H1 (cell line): ENCODE measurements at regions not wholly inside any gene's neighbourhood (a gene's known extent, or its start where the extent isn't known, plus 50 kb on each side); places are given as distances from the start of the nearest gene placed in this dataset.
A peak's percentile ranks its signal among the peaks of the same experiment; 100 is the strongest.

Source experiments
- CTCF ChIA-PET: fragments of 300-600 bp; sonication (Branson Sonifier 250); formaldehyde crosslinking; loops from one replicate; lab custom pipeline; 2021; ENCODE audit not compliant: partially characterized antibody; lab: Charles Lee
- POLR2A ChIA-PET: fragments of 300-600 bp; sonication (Branson Sonifier 250); formaldehyde crosslinking; loops from one replicate; lab custom pipeline; 2021; ENCODE audit warnings: inconsistent platforms; ENCODE audit not compliant: partially characterized antibody; lab: Charles Lee
- DNase-seq, 2 experiments: peaks; one replicate each; pipeline versions ENCODE4 v3.0.0 to v3.0.0-alpha.2; 2010 to 2022; ENCODE audit warnings: low spot score in 2 of 2, low read depth in 1 of 2, mixed read lengths in 1 of 2
- FAIRE-seq: peaks from 2 replicates; lab custom pipeline; 2011; peaks lifted over from hg19 to GRCh38; lab: Jason Lieb, UNC
- H2AFZ ChIP-seq: 2 replicates; pipeline ENCODE4 v1.8.1; 2012; ENCODE audit warnings: low read length, inconsistent platforms
- H2AK5ac ChIP-seq: 2 replicates; pipeline ENCODE4 v1.6.1; 2013; ENCODE audit warnings: low read depth, low read length
- H2BK120ac ChIP-seq: replicated peaks from 2 replicates; pipeline ENCODE3; 2013; ENCODE audit warnings: low read depth, low read length, inconsistent platforms
- H2BK12ac ChIP-seq: 2 replicates; pipeline ENCODE4 v1.6.1; 2013; ENCODE audit warnings: low read depth, low read length
- H2BK15ac ChIP-seq: 2 replicates; pipeline ENCODE4 v1.6.1; 2013; ENCODE audit warnings: low read length
- H2BK20ac ChIP-seq: 2 replicates; pipeline ENCODE4 v1.6.1; 2013; ENCODE audit warnings: low read length
- H2BK5ac ChIP-seq: 2 replicates; pipeline ENCODE4 v1.6.1; 2013; ENCODE audit warnings: low read depth, low read length
- H3K14ac ChIP-seq: 2 replicates; pipeline ENCODE4 v1.6.1; 2013; ENCODE audit warnings: inconsistent platforms; ENCODE audit not compliant: insufficient read length
- H3K18ac ChIP-seq: 2 replicates; pipeline ENCODE4 v1.6.1; 2013; ENCODE audit warnings: low read length; ENCODE audit errors: extremely low read depth
- H3K23ac ChIP-seq: 2 replicates; pipeline ENCODE4 v1.6.1; 2013; ENCODE audit warnings: inconsistent platforms; ENCODE audit not compliant: insufficient read length
- H3K23me2 ChIP-seq: 2 replicates; pipeline ENCODE4 v1.6.1; 2013; ENCODE audit warnings: low read depth, low read length
- H3K27ac ChIP-seq: 2 replicates; pipeline ENCODE4 v1.6.1; 2011; ENCODE audit warnings: low read depth, low read length, inconsistent platforms
- H3K27me3 ChIP-seq, 4 experiments: replicated peaks in 1 of 4; 1 replicate in 1 of 4; 2 replicates in 3 of 4; pipeline versions ENCODE4 v1.6.1 to v1.8.1; 2011 to 2013; ENCODE audit warnings: low read length in 3 of 4, mild to moderate bottlenecking in 3 of 4, inconsistent platforms in 2 of 4, mixed read lengths in 2 of 4, moderate library complexity in 1 of 4; ENCODE audit not compliant: control insufficient read depth in 3 of 4, insufficient read depth in 3 of 4; ENCODE audit errors: extremely low read depth in 1 of 4
- H3K36me3 ChIP-seq, 4 experiments: 2 replicates each; pipeline versions ENCODE4 v1.6.1 to v1.8.1; 2011 to 2013; ENCODE audit warnings: mild to moderate bottlenecking in 4 of 4, low read length in 3 of 4, moderate library complexity in 2 of 4, control low read depth in 1 of 4, inconsistent platforms in 1 of 4; ENCODE audit not compliant: insufficient read depth in 4 of 4, control insufficient read depth in 2 of 4
- H3K4ac ChIP-seq: replicated peaks from 2 replicates; pipeline ENCODE3; 2013; ENCODE audit warnings: low read length, low read depth, mixed read lengths, inconsistent platforms; ENCODE audit not compliant: insufficient read length
- H3K4me1 ChIP-seq, 4 experiments: replicated peaks in 1 of 4; 1 replicate in 1 of 4; 2 replicates in 3 of 4; pipeline versions ENCODE4 v1.6.1 to v1.8.1; 2011 to 2013; ENCODE audit warnings: low read length in 3 of 4, inconsistent platforms in 2 of 4, mixed read lengths in 1 of 4; ENCODE audit not compliant: insufficient read depth in 4 of 4, control insufficient read depth in 3 of 4
- H3K4me2 ChIP-seq, 2 experiments: 2 replicates each; pipeline versions ENCODE4 v1.6.1 to v1.8.1; 2011 to 2013; ENCODE audit warnings: low read depth in 2 of 2, low read length in 2 of 2, control low read depth in 1 of 2, inconsistent platforms in 1 of 2, mild to moderate bottlenecking in 1 of 2; ENCODE audit not compliant: insufficient read depth in 1 of 2
- H3K4me3 ChIP-seq, 4 experiments: fragments of 200-600, 300-600 bp in 1 of 4; sonication (generic), shearing (Covaris generic), sonication (Bioruptor Twin) in 1 of 4; 2 replicates each; pipeline versions ENCODE4 v1.5.1 to v1.8.1; 2011 to 2016; ENCODE audit warnings: low read length in 4 of 4, low read depth in 3 of 4, control low read depth in 2 of 4, inconsistent platforms in 2 of 4, mild to moderate bottlenecking in 2 of 4, mixed read lengths in 1 of 4, moderate library complexity in 1 of 4; ENCODE audit not compliant: insufficient read depth in 2 of 4; ENCODE audit errors: extremely low read depth in 1 of 4
- H3K56ac ChIP-seq: replicated peaks from 2 replicates; pipeline ENCODE3; 2013; ENCODE audit warnings: low read depth, mild to moderate bottlenecking, mixed read lengths, low read length, inconsistent platforms; ENCODE audit not compliant: insufficient read length
- H3K79me1 ChIP-seq: 2 replicates; pipeline ENCODE4 v1.6.1; 2013; ENCODE audit warnings: low read depth, low read length, control low read depth
- H3K79me2 ChIP-seq, 2 experiments: 2 replicates each; pipeline versions ENCODE4 v1.6.1 to v1.8.1; 2012 to 2013; ENCODE audit warnings: low read length in 2 of 2, mild to moderate bottlenecking in 2 of 2, inconsistent platforms in 1 of 2; ENCODE audit not compliant: insufficient read depth in 2 of 2, control insufficient read depth in 1 of 2
- H3K9ac ChIP-seq, 4 experiments: replicated peaks in 1 of 4; 1 replicate in 1 of 4; 2 replicates in 3 of 4; pipeline versions ENCODE4 v1.6.1 to v1.8.1; 2011 to 2013; ENCODE audit warnings: low read depth in 3 of 4, low read length in 3 of 4, control low read depth in 2 of 4, mild to moderate bottlenecking in 2 of 4, moderate library complexity in 2 of 4, inconsistent platforms in 1 of 4; ENCODE audit errors: extremely low read depth in 1 of 4
- H3K9me3 ChIP-seq, 2 experiments: 2 replicates each; pipeline versions ENCODE4 v1.6.1 to v1.8.1; 2012 to 2013; ENCODE audit warnings: mild to moderate bottlenecking in 2 of 2, moderate library complexity in 2 of 2, control low read depth in 1 of 2, inconsistent platforms in 1 of 2, low read depth in 1 of 2, low read length in 1 of 2, mixed read lengths in 1 of 2; ENCODE audit not compliant: insufficient read depth in 2 of 2
- H4K20me1 ChIP-seq, 2 experiments: replicated peaks in 1 of 2; 2 replicates each; pipeline versions ENCODE3 to v1.8.1; 2011 to 2013; ENCODE audit warnings: inconsistent platforms in 2 of 2, low read length in 2 of 2, mild to moderate bottlenecking in 1 of 2; ENCODE audit not compliant: insufficient read depth in 2 of 2, control insufficient read depth in 1 of 2
- H4K5ac ChIP-seq: 2 replicates; pipeline ENCODE4 v1.6.1; 2013; ENCODE audit warnings: low read length, low read depth, mixed read lengths, inconsistent platforms; ENCODE audit not compliant: insufficient read length
- H4K8ac ChIP-seq: 2 replicates; pipeline ENCODE4 v1.8.0; 2013; ENCODE audit warnings: mild to moderate bottlenecking, moderate library complexity, low read length, inconsistent platforms; ENCODE audit not compliant: insufficient read depth; ENCODE audit errors: extremely low read depth
- H4K91ac ChIP-seq: replicated peaks from 2 replicates; pipeline ENCODE3; 2013; ENCODE audit warnings: low read length, mixed read lengths, inconsistent platforms; ENCODE audit not compliant: insufficient read length
- BACH1 ChIP-seq: IDR thresholded peaks from 2 replicates; pipeline ENCODE4 v1.6.1; 2012; ENCODE audit warnings: low read length, improper control_type of control experiment
- EP300 ChIP-seq, 2 experiments: IDR thresholded peaks; 1 replicate in 1 of 2; 2 replicates in 1 of 2; pipeline ENCODE4 v1.6.1; 2011 to 2012; ENCODE audit warnings: low read depth in 2 of 2, low read length in 2 of 2, mild to moderate bottlenecking in 2 of 2, borderline replicate concordance in 1 of 2, inconsistent platforms in 1 of 2, moderate library complexity in 1 of 2
- HDAC6 ChIP-seq: IDR thresholded peaks from one replicate; pipeline ENCODE4 v1.7.1; 2012; ENCODE audit warnings: low read depth, mild to moderate bottlenecking, inconsistent platforms, low read length, moderate library complexity
- KDM4A ChIP-seq: IDR thresholded peaks from one replicate; pipeline ENCODE4 v1.7.1; 2012; ENCODE audit warnings: low read depth, mild to moderate bottlenecking, moderate library complexity, low read length, inconsistent platforms; ENCODE audit not compliant: severe bottlenecking
- NANOG ChIP-seq: IDR thresholded peaks from 2 replicates; pipeline ENCODE4 v1.6.1; 2011; ENCODE audit warnings: low read length, low read depth, mild to moderate bottlenecking, inconsistent platforms; ENCODE audit not compliant: insufficient read depth, poor library complexity, severe bottlenecking
- PHF8 ChIP-seq: fragments of 200-600 bp; sonication (generic); conservative IDR thresholded peaks from 2 replicates; pipeline ENCODE4 v1.7.1; 2012; ENCODE audit warnings: low read depth, mild to moderate bottlenecking, inconsistent platforms, low read length, moderate library complexity
- SRF ChIP-seq: IDR thresholded peaks from 2 replicates; pipeline ENCODE4 v1.6.1; 2011; ENCODE audit warnings: mild to moderate bottlenecking, low read depth, low read length, moderate library complexity
- TAF1 ChIP-seq: IDR thresholded peaks from 2 replicates; pipeline ENCODE4 v1.6.1; 2011; ENCODE audit warnings: mild to moderate bottlenecking, low read depth, low read length
- TCF12 ChIP-seq: IDR thresholded peaks from 2 replicates; pipeline ENCODE4 v1.6.1; 2011; ENCODE audit warnings: low read depth, mild to moderate bottlenecking, low read length
- TEAD4 ChIP-seq: IDR thresholded peaks from 2 replicates; pipeline ENCODE4 v1.6.1; 2012; ENCODE audit warnings: low read depth, low read length, inconsistent platforms, mixed read lengths
- USF2 ChIP-seq: IDR thresholded peaks from 2 replicates; pipeline ENCODE4 v1.6.1; 2011; ENCODE audit warnings: low read length, improper control_type of control experiment
- TF ChIP-seq, protein P1 (sequence below): IDR thresholded peaks from 2 replicates; pipeline ENCODE4 v1.6.1; 2011; ENCODE audit warnings: low read depth, mild to moderate bottlenecking, low read length; ENCODE audit not compliant: insufficient read depth
- TF ChIP-seq, protein P2 (sequence below): IDR thresholded peaks from 2 replicates; pipeline ENCODE4 v1.6.1; 2012; ENCODE audit warnings: inconsistent platforms

DNA sequence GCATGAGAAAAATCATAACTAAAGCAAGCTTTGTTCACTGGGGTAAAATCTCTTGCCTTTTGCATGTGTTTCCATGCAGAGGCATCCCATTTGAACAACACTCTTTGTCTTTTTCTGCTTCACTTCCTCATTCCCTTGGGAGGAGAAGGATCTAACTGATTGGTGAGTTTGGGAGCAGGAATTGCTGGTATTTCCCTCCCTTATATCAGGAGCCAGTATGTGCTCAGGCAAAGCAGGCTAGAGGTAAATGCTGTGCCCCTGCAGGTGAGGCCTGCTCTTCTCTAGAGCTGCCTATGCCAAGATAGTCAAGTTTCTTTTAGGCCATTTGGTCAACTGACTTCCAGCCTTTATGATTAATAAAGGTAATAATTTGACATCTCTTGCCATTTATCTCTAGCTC is 179.9 kb downstream of the COX7C start:
- Histone ChIP-seq H3K4me1 (peaks cover 0 to 5% (median 0%) of the 10 kb centered on the region in 4 experiments; a peak in 1 of 7 replicates), H3K23me2 (no peaks in the 10 kb centered on the region), H3K18ac (no peak overlapping the region), H3K14ac (no peak overlapping the region), H2BK120ac (no peak overlapping the region), H3K9me3 (no peaks in the 10 kb centered on the region), H2AK5ac (no peak overlapping the region), H4K8ac (no peak overlapping the region), H4K91ac (no peak overlapping the region), H3K27ac (no peak overlapping the region), H2BK5ac (no peak overlapping the region), H2BK12ac (no peak overlapping the region), H2AFZ (peak overlapping the region; percentile 67; the same call in 1 of the 2 replicates), H4K5ac (peak overlapping the region; percentile 72), H3K79me1 (no peaks in the 10 kb centered on the region), H3K4ac (no peak overlapping the region), H3K9ac (no peak overlapping the region), H2BK20ac (no peak overlapping the region), H3K27me3 (no peaks in the 10 kb centered on the region), H3K4me3 (no peak overlapping the region), H4K20me1 (no peaks in the 10 kb centered on the region), H3K36me3 (no peaks in the 10 kb centered on the region), H3K56ac (no peak overlapping the region), H2BK15ac (no peak overlapping the region), H3K4me2 (no peak overlapping the region), H3K79me2 (no peaks in the 10 kb centered on the region), H3K23ac (no peak overlapping the region)
- POLR2A ChIA-PET, result no interaction called here
- DNase-seq, result peak in 1 of 2 experiments; percentile 34
- FAIRE-seq, result peak; percentile 93
- CTCF ChIA-PET, result interaction anchor here (1.0 to 1.6 kb wide), 3 partner anchors 41 to 230 kb away, joined by 3 to 4 read pairs (median 3); no protein-coding TSS in a partner anchor
- no peak for TF ChIP-seq TAF1
- no peak for TF ChIP-seq EP300 (IDR thresholded peaks at IDR 0.05; ENCODE audit: borderline replicate concordance in 1 of 2, low read depth in 2 of 2, low read length in 2 of 2)
- no peak for TF ChIP-seq SRF
- no peak for TF ChIP-seq KDM4A
- TF ChIP-seq TEAD4, result peak; percentile 95
- TF ChIP-seq HDAC6, result no peak
- TF ChIP-seq TCF12, result no peak
- no peak for TF ChIP-seq BACH1
- TF ChIP-seq USF2, result peak; percentile 30; the same call in 1 of the 2 replicates
- no peak for TF ChIP-seq NANOG
- TF ChIP-seq, protein P1, sequence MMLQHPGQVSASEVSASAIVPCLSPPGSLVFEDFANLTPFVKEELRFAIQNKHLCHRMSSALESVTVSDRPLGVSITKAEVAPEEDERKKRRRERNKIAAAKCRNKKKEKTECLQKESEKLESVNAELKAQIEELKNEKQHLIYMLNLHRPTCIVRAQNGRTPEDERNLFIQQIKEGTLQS, result no peak
- TF ChIP-seq, protein P2, sequence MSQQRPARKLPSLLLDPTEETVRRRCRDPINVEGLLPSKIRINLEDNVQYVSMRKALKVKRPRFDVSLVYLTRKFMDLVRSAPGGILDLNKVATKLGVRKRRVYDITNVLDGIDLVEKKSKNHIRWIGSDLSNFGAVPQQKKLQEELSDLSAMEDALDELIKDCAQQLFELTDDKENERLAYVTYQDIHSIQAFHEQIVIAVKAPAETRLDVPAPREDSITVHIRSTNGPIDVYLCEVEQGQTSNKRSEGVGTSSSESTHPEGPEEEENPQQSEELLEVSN, result peak; percentile 80
- TF ChIP-seq PHF8, result no peak
